Stimulated activated CD4-positive, alpha-beta T cell treated with anti-CD3 and anti-CD28 coated beads, Interleukin-15, amount 100 ng/mL, for 48 hours (primary cell): ENCODE measurements at regions not wholly inside any gene's neighbourhood (a gene's known extent, or its start where the extent isn't known, plus 50 kb on each side); places are given as distances from the start of the nearest gene placed in this dataset.
"Not testable (repeated sequence)": the region's sequence is repeated elsewhere in the genome, so short reads cannot be mapped to it uniquely, and the experiment has no call there.

Experiments
- DNase-seq, 2 donors: peaks; one replicate each; pipeline ENCODE4 v3.0.0-alpha.2; 2020; ENCODE audit warnings: low read depth in 2 of 2

GRCh38 chr20:30387823-30388222, 869.6 kb upstream of the DEFB115 start:
- not testable (repeated sequence) for DNase-seq

DNA sequence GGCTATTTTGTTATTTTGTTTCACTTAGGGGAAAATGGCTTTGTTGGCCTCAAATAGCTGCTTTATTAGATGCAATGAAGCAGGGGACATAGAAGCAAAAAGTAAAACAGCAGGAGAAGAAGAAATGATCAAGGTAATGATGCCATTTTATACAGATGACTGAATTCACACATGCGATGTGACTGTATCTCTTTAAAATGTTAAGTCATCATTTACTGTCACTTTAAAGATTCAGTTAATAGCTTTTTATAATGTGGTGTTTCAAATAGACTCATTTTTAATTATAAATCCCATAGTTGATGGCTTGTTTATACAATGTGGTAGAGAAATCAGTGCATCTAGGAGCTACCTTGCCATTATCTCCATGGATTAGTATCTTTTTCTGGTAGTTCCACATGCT, 863.9 kb upstream of the DEFB115 start:
- not testable (repeated sequence) for DNase-seq

GRCh38 chr20:30397111-30397510, 860.4 kb upstream of the DEFB115 start:
- DNase-seq = not testable (repeated sequence)

GRCh38 chr20:30405061-30405460, 852.4 kb upstream of the DEFB115 start:
- DNase-seq = not testable (repeated sequence)

GRCh38 chr20:30405585-30405984, 851.9 kb upstream of the DEFB115 start:
- not testable (repeated sequence) for DNase-seq

DNA sequence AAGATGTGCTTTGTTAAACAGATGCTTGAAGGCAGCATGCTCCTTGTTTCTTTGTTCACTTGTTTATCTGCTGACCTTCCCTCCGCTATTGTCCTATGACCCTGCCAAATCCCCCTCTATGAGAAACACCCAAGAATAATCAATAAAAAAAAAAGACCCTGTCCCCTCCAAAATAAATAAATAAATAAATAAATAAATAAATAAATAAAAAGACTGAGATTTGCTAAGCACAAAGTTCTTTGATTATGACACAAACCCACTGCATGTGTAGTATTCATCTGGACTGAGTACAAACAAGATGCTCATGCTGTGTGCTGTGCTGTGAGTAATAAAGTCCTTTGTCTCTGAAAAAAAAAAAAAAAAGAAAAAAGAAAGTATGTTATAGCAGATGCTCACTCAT, 851.1 kb upstream of the DEFB115 start:
- DNase-seq = not testable (repeated sequence)

DNA sequence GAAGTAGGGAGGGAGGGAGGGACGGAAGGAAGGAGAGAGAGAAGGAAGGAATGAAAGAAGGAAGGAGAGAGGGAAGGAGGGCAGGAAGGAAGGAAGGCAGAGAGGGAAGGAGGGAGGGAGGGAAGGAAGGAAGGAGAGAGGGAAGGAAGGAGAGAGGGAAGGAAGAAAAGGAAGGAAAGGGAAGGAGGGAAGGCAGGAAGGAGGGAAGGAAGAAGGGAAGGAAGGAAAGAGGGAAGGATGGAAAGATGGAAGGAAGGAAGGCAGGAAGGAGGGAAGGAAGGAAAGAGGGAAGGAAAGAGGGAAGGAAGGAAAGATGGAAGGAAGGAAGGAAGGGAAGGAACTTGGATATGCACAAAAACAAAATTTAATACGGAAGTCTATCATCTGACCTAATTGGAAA, 844.5 kb upstream of the DEFB115 start:
- DNase-seq = no peak

- DNase-seq = not testable (repeated sequence)
These were observed 840.1 kb upstream of the DEFB115 start for GRCh38 chr20:30417387-30417786.

DNA sequence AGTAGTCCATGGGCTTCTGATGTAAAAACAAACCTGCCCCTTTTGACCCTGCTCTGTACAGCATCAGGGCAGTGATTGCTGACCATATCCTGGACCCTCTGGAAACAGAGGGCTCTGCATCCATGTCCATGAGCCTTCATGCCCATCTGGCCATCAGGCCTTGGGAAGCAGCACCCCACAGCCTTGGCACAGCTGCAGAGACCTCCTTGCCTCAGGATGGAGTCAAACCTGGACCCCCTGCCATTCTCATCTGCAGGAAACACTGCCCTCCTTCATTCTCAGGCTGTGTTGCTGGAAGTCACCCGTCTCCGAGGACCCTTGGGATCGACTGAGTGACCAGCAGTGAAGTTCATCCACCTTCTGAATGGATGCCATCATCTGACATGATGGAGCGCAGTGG, 839.1 kb upstream of the DEFB115 start:
- DNase-seq = not testable (repeated sequence)

GRCh38 chr20:30419466-30419865, 838.0 kb upstream of the DEFB115 start:
- no peak for DNase-seq

- DNase-seq = not testable (repeated sequence)
These were observed 837.5 kb upstream of the DEFB115 start for GRCh38 chr20:30419871-30420420.
